Stimulated activated CD4-positive, alpha-beta T cell treated with anti-CD3 and anti-CD28 coated beads, Interleukin-1b, Interleukin-23, amount 100 ng/mL, for 24 hours (primary cell): ENCODE measurements at regions not wholly inside any gene's neighbourhood (a gene's known extent, or its start where the extent isn't known, plus 50 kb on each side); places are given as distances from the start of the nearest gene placed in this dataset.

Source experiments
- DNase-seq, 4 experiments: peaks; one replicate each; pipeline ENCODE4 v3.0.0-alpha.2; 2020; ENCODE audit warnings: low read depth in 4 of 4, low spot score in 1 of 4

DNA sequence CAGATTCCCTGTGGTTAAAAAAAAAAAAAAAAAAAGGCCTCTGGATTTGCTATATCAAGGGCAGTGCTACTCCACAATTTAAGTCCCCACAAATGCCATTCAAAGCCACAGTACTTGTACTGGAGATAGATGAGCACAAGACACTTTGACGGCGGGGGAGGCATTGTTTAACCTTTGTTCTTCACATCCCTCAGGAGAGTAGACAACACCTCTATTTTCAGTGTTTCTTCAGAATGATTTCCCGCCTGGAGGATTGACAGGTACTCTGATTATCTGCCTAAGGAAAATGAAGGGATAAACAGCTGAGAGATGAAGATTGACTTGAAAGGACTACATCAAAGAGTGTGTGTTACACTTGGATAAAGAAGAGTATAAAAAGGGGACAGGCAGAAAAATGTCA lies 58.7 kb downstream of the OTOL1 start:
- DNase-seq = no peak

DNA sequence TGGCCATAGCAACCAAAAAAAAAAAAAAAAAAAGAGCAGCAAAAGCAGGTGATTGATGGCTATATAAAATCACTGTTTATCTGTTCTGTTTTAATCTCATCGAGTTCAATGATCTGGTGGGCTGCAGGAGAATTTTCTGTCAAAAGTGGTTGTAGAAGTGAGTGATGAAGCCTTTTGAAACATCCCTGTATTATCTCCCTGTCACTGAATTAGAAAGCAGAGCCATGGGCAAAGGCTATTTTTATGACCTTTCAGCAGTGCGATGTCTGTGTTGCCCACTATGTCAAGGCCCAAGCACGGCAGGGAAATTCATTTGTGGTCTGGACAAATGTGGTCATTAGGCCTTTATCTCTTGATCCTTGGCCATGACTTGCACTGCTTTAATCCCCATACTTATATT lies 59.9 kb downstream of the OTOL1 start:
- no peak for DNase-seq

DNA sequence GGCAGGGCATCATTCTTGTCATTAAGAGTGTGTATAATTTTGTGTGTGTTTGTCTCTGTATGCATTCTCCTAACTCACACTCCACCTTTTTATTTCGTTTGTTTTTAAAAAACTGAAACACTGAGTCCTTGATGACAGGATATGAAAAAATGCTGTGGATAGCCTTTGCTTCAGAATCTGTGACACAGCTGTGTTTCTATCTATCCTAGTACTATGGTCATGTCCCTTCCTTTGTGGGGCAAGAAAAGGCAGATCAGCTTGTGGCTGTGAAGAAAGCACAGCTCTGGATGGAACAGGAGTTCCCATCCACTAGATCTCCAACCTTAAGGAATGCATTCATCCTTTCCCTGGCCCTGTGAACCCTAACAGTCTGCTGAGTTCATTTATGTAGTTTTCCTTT lies 60.3 kb downstream of the OTOL1 start:
- no peak for DNase-seq

DNA sequence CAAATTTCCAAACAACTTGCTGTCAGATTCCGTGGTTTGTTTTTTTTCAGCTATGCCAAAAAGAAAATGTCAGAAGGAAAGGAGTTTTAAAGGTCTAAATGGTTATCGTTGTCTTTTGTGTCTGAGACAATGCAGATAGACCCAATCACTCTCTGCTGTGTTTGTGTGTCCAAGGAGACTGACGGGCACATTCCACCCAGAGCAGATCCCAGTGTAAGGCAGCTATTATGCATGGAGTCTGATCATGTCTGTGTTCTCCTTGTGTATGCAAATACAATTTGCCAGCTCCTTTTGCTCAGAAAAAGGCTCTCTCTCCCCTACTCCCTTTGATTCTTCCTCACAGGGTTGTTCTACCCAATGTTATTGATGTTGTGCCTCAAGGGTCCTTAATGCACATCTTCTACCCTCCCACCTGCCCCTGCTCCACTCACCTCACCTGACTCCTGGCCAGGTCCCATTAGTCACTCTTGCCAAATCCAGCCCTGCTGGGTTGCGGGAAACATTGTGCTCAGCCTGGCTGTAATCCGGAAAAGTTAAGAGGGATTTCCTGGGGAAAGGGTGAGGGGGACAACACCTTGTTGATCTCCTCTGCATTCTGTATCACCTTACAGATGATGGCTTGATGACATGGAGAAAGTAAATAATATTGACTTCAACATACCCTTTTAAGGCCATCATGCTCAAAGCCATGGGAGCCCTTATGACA lies 61.0 kb downstream of the OTOL1 start:
- DNase-seq = no peak

DNA sequence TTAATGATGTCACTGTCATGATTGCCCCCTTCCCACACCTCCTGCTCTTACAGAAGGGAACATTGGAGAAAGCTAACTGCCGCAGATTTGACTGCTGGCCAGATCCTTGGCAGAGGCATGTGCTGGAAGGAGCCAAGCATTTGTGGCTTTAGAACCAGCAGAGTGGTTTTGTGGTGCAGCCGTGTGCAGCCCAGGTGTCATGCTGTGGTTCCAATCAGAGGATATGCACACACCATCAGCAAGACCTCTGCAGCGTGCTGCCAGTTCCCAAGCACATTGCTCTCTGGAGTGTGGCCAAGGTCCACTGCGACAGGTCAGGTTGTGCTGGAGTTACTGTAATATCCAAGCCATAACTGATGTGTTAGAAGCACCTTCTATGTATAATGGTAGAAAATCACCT lies 61.6 kb downstream of the OTOL1 start:
- DNase-seq = no peak

DNA sequence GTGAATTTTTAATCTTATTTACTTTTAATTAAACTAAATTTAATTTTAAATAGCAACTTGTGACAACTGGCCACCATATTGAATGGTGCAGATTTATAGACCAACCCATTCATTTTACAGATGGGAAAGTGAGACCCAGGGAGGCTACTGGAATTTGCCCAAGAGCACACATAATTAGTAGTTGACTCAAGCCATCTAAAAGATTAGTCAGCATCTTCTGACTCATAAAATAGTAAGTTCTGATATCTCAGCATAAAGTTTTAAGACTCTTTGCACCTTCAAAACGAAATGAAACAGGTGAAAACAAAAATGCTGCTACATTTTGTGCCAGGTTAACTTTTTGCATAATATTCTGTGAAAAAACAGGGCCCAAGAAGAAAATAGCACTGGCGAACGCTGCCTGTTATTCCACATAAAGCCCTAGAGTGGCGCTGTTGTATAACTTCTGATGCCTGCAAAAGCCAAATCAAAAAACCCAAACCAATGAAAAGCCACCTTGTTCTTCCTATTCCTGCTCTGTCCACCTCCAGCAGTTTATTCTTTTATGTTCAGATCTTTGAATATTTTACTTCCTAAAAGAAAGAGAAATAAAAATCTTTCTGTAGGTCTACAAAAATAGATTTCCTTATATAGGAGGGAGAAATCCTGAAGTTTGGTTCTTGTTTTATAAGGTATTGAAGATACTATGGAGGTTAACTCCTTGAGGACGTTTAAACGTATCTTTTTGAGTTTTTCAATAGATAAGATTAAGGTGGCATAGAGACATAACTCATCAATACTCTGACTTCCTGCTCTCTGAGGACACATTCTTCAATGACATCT lies 62.8 kb downstream of the OTOL1 start:
- DNase-seq = no peak

DNA sequence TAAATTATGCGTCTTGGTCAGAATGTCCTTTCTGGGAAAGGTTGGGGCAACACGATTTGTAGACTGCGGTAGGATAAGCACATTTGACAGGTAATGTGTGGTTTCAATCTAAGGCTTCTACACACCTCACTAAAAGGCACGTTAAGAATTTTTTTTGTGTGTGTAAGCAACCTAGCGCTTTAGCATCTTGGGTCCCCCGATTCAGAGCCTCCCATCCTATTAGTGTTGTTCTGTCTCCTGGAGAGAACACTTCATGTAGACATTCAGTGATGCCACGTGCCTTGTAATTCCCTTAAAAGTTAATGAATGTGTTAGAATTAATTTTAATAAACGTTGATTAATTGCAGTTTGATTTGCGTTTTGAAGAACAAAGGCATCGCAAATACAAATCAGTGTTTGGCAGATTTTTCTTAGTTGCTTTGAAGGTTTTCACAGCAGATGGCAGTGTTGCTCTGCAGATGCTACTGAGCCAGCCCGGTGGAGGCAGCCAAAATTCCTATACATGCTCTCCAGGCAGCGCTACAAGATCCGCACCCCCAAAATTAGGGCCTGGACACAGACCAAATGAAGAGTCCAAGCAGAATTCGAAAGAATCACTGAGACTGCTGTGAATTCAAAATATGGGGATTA lies 63.5 kb downstream of the OTOL1 start:
- no peak for DNase-seq

DNA sequence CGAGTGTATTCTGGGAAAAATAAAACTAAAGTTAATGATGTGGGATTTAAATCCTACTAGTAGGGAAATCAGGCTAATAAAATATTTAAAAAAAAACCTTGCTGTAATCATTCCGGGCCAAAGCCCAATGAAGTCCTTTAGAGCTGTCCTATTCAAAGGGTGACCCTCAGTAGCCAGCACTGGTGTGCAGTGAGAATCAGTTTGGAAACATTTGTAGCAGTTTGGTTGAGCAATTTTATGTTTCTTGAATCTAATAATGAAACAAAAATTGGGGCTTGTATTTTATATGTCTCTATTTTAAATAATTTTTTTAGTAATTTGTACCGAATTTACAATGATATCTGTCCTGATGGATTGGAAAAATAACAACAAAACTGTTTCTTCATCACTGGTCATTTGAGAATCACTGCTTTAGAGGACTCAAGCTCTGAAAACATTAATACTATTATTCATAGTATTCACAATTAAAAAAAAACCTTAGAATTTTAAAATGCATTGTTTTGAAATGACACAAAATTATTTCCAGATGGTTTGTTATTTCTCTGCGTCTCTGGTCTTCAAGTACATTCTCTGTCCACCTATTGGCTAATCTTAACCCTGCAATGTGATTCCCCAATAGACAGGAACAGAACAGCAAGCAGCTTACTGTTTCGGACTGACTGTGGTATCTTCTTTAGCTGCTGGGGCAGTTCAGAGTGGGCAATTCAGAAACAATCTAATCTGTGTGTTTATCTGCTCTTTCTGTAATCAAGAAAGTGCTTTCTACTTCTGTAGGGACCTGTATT lies 71.2 kb downstream of the OTOL1 start:
- no peak for DNase-seq

DNA sequence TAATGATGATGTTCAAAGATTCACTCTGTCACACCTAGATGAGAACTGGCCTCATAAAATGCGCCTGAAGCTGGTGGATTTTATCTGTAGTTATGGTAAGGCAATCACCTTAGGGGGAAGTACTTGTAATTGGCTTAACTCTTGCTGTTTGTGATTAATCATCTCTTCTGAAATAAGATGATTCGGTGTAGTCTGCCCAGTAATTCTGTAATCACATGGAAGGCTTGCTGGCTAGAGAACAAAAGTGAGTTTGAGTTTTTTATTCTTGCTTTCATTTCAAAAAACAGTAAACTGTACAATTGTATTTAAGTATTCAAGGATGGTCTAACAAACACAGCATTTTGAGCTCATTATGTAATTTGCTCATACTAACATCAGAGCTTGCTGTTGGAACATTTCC lies 72.1 kb downstream of the OTOL1 start:
- DNase-seq = no peak

DNA sequence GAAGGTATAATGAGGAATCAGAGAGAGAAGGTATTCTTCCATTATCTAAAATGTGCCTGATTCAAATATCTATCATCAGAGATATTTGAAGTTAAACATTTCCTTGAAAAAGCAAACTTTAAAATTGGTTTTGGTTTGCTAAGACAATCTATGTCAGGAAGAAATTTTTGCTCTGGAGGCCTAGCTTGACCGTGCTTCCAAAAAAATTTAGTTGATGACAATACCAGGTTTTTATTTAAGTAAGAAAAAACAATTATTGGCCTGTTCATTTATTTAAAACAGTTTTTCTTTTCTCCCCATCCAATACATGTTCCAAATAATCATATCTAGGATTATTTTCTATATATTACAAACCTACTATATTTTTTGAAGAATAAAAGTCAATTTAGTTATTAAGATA lies 75.3 kb downstream of the OTOL1 start:
- DNase-seq = no peak

DNA sequence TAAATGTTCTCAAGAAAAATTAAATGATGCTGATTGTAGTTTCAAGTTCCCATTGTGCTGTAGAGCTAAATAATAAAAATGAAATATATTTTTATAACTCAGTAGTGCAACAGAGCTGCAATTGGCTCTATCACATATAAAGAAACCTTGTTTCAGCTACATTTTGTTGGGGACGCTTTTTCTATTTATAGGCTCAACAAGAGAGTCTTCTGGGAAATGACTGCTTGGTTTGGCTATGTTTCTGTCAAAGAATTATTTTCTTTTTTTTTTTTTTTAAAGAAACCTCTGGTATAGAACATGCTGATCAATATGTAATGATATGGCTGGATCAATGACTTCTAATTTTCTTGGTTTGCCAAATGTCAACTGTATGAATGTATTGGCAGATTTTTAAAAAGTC lies 76.5 kb downstream of the OTOL1 start:
- no peak for DNase-seq

DNA sequence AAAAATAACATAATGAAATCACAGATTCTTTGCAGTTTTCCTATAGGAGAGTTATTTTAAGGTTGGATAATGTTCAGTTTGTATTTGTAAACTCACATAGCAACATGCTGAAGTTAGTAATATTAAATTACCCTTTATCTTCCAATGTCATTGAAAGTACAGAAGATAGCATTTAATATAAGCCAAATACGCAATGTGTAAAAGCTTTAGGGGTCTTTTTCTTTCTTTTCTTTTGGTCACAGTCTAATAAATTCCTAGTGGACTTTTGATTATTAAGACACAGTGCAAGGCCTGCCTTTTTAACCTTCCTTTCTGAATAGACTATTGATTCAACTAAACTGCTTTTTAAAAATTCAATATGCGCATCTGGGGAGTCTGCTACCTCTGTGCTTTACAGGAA lies 79.3 kb downstream of the OTOL1 start:
- no peak for DNase-seq

DNA sequence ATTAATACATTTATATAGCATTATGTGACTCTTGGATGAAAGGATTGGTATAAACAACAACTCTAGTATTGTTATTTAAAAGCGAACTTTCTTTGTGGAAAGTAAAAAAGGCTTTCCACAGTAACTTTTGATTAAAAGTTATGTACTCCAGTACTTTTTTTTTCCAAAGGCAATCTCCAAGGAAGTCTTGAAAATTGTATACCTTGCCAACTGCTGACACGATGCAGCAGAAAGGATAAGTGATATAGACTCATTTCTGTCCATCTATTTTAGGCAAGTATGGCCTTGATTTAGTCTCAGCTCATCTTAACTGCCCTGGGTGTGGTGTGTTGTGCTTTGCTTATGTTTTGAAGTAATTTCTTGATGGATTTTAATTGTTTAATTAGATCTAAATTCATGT lies 79.7 kb downstream of the OTOL1 start:
- no peak for DNase-seq

DNA sequence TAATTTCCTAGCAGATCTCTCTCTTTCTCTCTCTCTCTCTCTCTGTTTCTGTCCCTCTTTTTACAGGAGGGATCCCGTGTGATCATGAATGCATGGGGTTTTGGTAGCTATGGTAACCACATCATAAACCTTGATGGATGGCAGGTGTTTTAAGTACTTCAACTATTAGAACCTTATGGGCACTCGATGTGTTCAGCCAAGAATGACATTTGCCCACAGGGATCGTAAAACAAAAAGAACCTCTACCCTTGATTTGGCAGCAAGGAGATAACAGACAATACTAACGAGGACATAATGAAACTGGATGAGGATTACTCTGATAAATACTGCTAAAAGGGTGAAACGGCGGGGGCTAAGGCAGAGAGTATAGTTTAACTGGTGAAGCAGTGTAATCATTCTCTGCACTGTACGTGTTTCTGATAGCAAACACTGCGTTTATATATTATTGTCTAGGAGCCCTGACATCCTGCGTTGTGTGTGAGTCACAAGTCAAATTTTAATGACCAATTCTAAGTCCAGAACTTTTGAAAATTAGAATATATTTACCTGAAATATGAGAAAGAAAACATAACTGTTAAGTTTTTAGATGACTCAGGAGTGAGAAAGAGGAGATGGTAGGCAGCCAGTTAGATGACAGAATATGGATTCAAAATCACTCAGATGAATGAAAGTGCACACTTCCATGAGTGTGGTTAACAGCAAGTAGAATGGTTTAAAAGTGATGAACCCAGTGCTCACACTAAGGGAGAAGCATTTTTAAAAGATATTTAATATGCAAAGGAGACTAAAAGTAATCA lies 80.3 kb downstream of the OTOL1 start:
- DNase-seq = no peak

DNA sequence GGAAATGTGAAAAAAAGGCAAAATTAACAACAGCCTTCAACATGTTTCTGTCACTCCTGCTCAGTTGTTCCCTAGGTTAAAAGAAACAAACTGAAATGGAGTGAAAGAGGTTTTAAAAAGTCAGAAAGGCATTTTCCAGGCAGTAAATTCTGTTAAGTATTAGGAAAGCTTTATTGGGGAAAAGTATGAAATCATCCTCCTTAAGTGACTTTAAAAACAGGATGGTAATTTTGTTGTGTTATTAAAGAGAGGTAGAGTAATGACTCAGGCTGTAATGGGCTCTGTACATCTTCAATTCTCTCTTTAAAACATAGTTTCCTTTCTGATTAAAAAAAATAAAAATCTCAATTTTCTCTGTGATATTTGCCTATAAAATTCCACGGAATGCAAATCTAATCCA lies 81.1 kb downstream of the OTOL1 start:
- DNase-seq = no peak

DNA sequence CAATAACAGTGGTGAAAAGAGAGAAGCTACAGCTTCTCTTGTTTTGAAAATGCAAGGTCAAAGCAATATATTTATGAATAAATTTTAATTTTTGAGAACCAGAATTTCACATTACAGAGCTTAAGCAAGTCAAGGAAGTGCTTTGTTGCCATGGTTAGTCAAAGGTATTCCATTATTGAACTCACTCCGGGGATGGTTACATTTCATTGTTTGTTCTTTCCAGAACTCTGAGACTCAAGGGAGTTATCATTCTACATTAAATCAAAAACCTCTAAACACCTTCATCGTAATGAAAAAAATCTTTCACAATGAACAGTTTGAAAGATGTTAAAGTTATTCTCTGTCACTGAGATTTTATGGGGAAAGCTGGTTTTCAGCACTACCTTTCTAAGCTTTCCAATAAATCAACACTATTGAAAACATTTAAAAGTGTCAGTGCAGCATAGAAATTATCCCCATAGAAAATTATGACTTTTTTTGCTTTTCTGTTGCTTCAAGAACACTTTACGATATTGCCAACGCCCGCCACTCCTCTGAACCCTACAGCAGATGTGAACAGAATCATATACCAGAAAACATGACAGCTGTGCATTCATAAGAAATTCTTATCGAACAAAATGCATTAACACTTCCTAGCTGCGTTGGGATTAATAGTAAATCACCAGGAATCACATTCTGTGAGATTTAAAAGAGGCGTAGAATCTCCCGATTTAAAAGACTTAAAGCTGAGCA lies 83.0 kb downstream of the OTOL1 start:
- no peak for DNase-seq

DNA sequence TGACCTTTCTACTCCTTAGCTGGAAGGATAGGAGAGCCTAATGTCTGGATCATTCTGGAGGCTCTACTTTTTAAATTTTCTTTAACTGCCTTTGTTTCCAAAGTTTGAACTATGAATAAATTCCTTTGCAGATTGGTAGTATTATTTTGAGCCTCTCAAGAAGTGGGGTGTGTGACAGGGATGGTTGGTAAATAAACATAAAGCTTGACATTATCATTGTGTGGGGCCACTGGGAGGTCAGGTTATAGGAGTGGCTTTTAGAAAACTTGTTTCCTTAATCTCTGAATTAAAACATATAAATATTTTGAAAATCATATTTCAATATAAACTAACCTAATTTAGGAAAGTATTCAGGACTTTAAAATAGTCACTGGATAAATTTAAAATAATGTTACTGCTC lies 89.3 kb downstream of the OTOL1 start:
- DNase-seq = no peak

DNA sequence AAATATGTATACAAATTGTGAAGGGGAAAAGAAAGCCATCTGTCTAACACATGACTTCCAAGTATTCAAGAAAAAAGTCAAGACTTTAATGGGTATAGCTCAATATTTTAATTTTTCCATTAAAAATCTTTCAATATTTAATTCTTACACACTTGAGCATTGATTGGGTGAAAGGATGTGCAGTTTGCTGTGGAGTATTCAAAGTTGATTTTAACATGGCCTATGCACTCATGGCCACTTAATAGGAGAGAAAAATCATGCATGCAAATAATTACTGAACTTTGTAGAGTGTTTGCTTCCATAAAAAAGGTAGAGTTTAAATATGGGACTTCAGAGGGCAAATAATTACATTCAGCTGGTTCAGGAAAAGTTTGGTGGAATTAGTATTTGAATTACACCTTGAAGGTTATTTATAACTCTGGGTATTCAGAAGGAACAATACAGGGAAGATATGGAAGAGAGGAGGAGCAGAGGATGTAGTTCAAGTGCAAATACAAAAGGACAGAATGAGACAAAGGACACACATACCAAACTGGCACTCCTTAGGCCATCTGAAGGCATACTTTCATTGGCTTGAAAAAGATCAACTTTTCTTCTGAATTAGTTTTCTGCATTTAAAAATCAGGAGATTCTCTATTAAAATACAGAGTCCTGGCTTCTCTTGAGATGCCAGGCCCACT lies 90.1 kb downstream of the OTOL1 start:
- no peak for DNase-seq

DNA sequence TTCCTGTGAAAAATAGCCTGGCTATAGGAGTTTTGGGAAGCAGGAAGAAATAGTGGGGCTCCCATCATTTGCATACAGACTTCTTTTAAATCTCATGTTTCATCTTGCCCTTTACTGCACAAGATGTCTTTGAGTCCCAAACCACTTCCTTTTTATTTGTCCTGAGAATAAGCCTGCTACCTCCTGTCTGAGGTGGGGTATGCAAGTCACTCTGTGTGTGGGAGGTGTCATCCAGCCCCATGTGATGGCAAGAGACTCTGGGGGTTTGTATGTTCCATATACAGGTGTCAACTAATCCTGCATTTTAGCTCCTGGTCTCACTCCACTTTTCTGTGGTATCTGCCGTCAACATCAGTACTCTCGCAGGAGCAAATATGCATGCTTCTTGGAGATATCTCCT lies 102.0 kb downstream of the OTOL1 start:
- no peak for DNase-seq

DNA sequence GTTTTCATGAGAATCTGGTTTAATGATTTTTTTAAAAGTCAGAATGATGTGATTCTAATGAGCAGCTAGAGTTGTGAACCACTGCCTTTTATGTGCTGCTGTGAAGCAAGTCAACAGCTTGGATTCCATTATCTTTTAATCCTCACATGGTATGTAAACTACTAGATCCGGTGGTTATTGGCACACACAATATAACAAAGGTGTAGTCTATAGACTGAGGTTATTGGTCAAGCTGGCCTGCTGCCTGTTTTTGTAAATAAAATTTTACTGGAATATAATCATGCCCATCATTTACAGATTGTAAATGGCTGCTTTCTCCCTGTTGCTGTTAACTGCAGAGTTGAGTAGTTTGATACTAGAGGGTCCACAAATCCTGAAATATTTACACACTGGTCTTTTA lies 103.1 kb downstream of the OTOL1 start:
- DNase-seq = no peak
